Stimulated activated CD4-positive, alpha-beta T cell treated with anti-CD3 and anti-CD28 coated beads, Interleukin-4, amount 100 ng/mL, for 1 hour (primary cell): ENCODE measurements at regions not wholly inside any gene's neighbourhood (a gene's known extent, or its start where the extent isn't known, plus 50 kb on each side); places are given as distances from the start of the nearest gene placed in this dataset.

ENCODE experiments used
- DNase-seq: peaks from one replicate; pipeline ENCODE4 v3.0.0-alpha.2; 2020

- no peak for DNase-seq
Observed at GRCh38 chr6:140602431-140603248, 1228.2 kb upstream of the CITED2 start.

- no peak for DNase-seq
Observed at GRCh38 chr6:140601021-140601808, 1226.8 kb upstream of the CITED2 start.

- no peak for DNase-seq
Observed at GRCh38 chr6:140599916-140600315, 1225.5 kb upstream of the CITED2 start.

DNA sequence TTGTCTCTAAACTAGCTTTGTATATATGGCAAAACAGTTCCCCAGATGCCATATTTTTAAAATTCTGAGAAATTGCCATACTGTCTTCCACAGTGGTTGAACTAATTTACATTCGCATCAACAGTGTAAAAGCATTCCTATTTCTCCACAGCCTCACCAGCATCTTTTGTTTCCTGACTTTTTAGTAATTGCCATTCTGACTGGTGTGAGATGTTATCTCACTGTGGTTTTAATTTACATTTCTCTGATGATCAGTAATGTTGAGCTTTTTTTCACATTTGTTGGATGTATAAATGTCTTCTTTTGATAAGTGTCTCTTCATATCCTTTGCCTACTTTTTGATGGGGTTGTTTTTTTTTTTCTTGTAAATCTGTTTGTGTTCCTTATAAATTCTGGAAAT is 1222.7 kb upstream of the CITED2 start:
- DNase-seq: no peak

- no peak for DNase-seq
Observed at GRCh38 chr6:140594806-140595128, 1220.3 kb upstream of the CITED2 start.

DNA sequence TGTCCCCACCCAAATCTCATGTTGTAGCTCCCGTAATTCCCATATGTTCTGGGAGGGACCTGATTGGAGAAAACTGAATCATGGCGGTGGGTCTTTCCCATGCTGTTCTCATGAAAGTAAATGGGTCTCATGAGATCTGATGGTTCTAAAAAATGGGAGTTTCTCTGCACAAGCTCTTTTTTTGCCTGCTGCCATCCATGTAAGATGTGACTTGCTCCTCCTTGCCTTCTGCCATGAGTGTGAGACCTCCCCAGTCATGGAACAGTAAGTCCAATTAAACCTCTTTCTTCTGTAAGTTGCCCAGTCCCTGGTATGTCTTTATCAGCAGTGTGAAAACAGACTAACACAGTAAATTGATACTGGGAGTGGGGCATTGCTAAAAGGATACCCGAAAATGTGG is 1218.4 kb upstream of the CITED2 start:
- DNase-seq: no peak

DNA sequence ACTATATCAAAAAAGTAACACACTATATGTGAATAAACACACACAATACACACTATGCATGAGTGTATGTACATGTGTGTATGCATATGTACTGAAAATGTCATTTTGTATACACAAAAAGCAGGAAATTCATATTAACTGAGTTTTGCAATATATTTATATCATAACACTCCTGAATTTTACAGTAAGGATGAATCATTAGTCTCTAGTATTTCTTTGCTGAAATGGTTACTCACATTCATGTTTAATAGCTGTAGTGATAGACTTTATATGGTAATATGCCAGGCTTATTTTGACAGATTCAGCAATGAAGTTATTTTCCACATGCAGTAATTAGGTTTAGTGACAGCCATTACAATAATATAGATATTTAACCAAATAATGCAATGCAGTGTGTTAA is 1216.2 kb upstream of the CITED2 start:
- DNase-seq: no peak

DNA sequence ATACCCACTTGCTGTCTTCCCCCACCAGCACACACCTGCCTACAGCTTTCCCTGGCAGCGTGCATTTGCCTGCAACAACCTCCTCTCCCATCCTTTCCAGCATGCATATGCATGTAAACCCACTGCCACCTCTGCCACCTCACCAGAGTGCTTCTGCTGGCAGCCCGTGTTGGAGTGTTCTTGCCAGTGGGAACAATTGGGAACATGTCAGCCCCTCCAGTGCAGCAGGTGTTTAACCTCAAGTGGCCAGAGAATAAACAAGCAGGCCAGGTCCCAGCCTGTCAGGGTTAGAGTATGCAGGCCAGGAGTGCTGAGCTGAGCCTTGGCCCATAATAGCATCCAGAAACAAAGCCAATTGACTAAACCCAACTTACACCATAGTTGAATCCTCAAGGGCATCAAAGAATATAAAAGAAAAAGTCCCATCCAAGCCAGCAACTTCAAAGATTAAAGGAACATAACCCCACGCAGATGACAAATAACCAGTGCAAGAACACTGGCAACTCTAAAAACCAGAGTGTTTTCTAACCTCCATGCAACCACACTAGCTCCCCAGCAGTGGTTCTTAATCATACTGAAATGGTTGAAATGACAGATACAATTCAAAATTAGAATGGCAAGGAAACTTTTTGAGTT is 1212.1 kb upstream of the CITED2 start:
- no peak for DNase-seq

GRCh38 chr6:140581601-140582000 is 1207.2 kb upstream of the CITED2 start:
- DNase-seq: no peak

DNA sequence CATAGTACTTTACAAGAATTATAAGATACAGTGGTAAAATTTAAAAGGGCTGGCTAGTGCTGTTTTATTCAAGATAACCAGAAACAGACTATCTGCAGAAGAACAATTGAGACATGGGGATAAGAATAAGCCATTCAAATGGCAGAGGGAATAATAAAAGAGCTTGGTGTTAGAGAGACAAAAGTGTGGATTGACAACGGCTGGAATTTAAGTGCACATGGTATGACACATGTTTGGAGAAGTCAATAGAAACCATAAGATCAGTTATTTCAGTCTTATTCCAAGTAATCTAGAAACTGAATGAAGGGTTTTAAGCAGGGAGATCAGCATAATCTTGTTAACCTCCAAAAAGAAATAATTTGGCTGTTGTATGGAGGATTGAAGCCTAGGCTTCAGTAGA is 1205.5 kb upstream of the CITED2 start:
- DNase-seq: no peak

GRCh38 chr6:140576004-140576555 is 1201.6 kb upstream of the CITED2 start:
- DNase-seq: no peak

DNA sequence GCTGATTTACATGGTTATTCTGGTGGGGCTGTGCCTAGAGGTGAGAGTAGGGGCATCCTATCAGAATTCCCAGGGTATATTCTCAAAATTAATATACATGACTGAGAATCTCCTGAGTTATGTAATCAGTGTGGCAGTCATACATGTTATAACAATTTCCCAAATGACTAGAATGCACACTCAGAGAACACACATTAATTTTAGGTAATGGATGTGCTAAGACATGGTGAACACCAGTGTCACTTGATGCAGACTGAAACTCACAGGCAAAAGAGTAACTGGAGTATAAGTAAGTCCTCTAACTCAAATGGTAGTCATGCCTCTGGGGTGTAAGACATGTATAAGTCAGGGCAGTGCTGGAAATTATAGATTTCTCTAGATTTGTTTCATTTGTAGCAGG is 1198.4 kb upstream of the CITED2 start:
- DNase-seq: no peak

GRCh38 chr6:140572129-140572528 is 1197.7 kb upstream of the CITED2 start:
- DNase-seq: no peak

DNA sequence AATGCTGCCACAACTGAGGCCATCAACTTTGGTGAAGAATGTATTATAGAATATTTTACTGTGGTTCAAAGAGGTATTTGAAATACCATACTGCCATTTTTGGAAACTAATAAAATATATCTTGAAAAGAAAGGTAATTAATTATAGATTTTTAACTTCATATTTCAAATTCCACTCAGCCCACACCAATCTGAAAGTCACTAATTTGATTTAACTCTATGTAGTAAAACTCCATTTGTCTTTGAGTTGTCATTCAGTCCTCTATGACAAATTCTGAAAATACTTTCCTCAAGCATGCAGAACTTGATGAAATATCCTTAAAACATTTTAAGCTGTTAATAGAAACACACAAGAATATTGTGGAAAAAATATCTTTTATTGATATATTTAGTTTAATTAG is 1196.7 kb upstream of the CITED2 start:
- no peak for DNase-seq

- DNase-seq: no peak
Observed at GRCh38 chr6:140567466-140567865, 1193.0 kb upstream of the CITED2 start.

GRCh38 chr6:140566781-140567277 is 1192.4 kb upstream of the CITED2 start:
- no peak for DNase-seq

DNA sequence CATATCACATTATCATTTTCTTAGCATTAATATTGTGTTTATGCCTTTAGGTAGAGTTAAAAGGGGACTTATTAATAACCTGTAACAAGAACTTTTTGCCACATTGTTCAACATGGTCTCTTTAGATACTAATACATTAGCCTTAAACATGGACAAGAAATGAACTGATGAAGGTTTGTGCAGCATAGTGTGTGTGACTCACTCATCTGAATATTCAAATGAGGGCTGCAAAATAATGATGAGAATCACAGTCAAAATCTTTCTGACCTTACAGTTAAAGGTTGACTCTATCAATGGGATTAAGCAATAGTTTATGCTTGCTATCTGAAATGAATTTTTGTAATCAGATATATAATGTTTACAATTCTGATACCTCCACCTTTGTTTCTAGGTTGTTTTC is 1189.3 kb upstream of the CITED2 start:
- DNase-seq: no peak

GRCh38 chr6:140561701-140562100 is 1187.3 kb upstream of the CITED2 start:
- no peak for DNase-seq

GRCh38 chr6:140560671-140561070 is 1186.2 kb upstream of the CITED2 start:
- DNase-seq: no peak

DNA sequence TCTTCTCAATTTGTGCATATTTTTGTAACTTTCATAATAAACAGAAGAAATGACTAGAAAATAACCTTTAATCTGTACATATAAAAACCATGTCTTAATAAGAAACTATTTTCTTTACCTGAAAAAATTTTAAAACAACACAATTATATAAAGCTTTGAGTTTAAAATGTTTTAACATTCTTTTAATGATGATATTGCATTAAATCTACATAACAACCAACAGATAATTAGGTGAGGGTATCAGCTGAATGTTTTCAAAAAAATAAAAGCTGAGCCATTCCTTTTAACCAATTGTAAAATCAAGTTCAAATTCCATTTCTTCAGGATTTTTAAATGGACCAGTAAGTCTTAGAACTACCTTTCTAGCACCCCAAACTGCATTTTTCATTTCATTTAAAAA is 1185.0 kb upstream of the CITED2 start:
- no peak for DNase-seq

GRCh38 chr6:140554421-140554820 is 1180.0 kb upstream of the CITED2 start:
- DNase-seq: no peak

DNA sequence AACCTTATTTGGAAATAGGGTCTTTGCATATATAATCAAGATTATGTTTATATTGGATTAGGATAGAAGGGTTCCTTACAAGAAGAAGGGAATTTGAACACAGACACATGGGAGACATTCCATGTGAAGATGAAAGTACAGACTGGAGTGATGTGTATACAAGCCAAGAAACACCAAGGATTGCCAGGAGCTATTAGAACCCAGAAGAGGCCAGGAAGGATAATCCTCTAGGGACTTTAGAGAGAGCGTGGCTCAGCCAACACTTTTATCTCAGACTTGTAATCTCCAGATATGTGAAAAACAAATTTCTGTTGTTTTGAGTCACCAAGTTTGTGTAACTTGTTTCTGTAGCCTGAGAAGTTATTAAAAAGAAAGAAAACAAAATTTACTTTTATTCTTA is 1173.9 kb upstream of the CITED2 start:
- no peak for DNase-seq

- DNase-seq: no peak
Observed at GRCh38 chr6:140546640-140547039, 1172.2 kb upstream of the CITED2 start.

DNA sequence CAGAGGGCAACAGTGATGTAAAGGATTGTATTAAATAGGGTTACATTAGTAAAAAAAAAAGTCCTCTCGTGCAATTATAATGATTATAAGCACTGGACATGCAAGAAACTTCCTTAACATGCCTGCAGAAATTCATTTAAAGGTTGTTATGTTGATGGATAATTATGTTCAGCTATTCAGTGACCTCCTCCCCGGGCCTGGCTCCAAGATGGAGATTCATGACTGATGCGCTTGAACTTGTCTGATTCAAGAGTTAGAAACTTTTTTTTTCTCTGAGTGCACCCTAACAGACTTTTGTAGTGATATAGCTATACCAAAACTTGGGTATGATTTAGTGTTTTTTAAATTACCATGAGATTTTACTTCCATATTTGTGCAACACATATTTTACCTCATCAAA is 1170.0 kb upstream of the CITED2 start:
- no peak for DNase-seq
